ENCODE measurements at regions not wholly inside any gene's neighbourhood (a gene's known extent, or its start where the extent isn't known, plus 50 kb on each side); places are given as distances from the start of the nearest gene placed in this dataset.

DNA sequence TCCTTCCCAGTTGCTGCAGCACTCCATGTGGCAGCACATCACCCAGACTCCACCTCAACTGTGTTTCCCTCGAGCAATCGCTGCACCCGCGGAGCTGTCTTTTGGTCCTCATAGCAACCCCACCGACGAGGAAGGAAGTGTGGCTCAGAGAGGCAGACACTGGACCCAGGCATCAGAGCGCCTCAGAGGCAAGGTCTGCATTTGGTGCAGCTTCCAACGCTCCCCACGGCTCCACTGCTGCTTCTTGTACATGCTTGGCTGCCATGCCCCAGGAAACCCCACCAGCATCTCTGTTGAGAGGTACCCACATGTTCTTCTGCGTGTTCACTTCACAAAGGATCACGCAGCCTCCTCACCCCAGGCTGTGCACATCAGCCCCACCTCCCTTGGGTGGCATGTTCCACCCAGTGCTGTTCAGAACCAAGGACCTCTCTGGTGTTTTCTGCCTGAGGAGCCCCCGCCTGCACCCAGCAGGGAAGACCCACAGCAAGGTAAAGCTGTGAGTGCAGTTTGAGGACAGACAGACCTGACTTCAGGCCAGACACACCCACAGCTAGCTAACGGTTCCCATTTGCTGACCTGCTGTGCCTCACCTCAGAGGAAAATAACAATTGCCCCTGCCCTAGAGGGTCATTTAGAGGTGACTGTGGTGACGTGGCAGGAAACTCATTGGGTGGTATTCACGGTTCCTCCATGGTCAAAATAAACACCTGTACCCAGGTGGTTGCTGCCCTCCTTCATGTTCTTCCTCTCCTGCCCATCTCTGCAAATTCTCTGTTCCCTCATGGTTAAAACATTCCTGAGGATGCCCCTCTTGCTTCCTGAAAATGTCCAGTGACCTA lies 326.3 kb upstream of the MYT1L start:
- TF ChIP-seq, protein P1, sequence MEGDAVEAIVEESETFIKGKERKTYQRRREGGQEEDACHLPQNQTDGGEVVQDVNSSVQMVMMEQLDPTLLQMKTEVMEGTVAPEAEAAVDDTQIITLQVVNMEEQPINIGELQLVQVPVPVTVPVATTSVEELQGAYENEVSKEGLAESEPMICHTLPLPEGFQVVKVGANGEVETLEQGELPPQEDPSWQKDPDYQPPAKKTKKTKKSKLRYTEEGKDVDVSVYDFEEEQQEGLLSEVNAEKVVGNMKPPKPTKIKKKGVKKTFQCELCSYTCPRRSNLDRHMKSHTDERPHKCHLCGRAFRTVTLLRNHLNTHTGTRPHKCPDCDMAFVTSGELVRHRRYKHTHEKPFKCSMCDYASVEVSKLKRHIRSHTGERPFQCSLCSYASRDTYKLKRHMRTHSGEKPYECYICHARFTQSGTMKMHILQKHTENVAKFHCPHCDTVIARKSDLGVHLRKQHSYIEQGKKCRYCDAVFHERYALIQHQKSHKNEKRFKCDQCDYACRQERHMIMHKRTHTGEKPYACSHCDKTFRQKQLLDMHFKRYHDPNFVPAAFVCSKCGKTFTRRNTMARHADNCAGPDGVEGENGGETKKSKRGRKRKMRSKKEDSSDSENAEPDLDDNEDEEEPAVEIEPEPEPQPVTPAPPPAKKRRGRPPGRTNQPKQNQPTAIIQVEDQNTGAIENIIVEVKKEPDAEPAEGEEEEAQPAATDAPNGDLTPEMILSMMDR (IDR thresholded peaks at IDR 0.05; ENCODE audit: insufficient read depth, missing control alignments) = no peak
- DNase-seq (ENCODE audit: insufficient read length, low spot score) = no peak
- FAIRE-seq = no peak

DNA sequence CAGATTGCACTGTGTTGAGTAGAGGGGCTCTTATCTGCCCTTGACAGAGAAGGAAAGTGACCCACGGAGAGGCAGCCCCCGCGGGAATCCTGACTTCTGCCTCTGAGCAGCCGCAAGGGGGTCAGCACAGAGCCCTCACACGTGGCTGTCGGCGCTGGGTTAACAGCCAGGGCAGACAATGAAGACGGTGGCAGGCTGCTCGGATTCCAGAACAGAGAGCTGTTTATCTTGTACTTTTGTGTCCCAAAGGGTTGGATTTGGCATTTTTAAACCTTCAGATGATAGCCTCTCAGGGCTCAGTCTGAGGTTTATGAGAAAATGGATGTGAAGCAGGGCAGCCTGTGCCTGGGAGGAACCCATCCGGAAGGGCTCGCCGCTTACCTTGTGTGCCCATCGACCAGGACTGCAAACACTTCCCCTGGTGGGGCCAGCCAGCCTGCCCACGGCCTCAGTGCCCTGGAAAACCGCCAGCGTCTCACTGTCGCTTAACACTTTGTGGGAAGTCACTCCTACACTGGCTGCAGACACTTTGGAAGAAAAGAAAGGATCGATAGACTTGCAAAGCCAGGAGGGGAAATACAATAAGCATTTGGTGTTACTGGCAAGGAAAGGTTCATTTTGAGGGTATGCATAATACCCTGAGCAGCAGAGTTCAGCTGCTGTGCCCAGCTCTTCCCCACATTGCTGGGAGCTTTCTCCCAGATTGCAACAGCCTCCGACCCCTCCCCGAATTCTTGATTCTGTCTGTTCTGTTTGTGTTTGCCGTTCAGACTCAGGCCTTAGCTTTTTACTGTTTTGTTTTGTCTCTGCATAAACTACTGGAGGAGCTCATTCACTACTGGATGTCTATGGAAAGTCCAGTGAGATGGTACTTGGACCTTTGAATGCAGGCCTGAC lies 325.3 kb upstream of the MYT1L start:
- TF ChIP-seq, protein P1 (IDR thresholded peaks at IDR 0.05; ENCODE audit: insufficient read depth, missing control alignments) = no peak
- DNase-seq (ENCODE audit: insufficient read length, low spot score) (no peak), FAIRE-seq (no peak)

DNA sequence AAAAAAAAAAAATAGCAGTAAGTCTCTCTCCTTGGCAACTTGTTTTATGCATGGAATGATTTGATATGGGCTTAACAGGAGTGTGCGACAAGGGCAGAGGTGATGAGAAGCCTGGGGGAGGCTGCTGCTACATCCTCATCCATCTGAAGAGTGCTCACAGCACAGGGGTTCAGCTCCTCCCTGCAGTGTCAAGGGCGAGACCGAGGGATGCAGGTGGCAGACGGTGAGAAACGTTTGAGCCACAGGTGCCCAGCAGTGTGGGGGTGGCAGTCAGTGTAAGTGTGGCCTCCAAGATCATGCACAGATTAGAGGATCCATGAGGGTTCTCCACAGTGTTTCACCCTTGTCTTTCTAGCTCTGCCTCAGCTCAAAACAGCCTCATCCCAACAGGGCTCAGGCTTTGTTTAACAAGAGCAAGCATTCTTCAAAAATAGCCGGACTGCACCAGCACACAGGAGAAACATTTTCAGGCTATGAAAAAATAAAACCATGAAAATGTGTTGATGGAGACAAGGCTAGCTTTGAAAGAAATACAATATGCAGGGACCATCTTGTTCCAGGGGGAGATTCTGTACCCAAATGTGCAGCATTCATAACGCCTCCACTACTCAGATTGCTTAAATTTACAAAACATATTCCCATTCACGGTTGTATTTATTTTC lies 324.5 kb upstream of the MYT1L start:
- DNase-seq (ENCODE audit: insufficient read length, low spot score) = no peak
- no peak for FAIRE-seq
- TF ChIP-seq, protein P1 (IDR thresholded peaks at IDR 0.05; ENCODE audit: insufficient read depth, missing control alignments) = no peak

DNA sequence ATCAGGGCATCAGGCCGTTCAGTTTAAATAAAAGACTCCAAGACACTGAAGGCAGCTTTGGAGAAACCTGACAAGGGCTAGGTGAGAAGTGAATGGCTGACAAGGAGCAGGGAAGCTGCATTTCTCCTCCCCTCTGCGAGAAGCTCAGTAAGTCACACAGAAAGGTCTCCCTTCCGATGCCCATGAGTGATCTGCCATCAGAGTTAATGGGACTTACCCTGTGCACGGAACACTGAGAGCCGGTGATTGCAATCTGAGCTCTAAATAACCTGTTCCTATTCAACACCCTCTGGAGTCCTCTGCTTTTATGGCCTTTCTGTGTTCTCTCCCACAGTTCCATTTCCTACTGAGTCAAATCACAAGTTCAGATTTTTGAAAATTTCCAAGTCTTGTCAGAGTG lies 322.2 kb upstream of the MYT1L start:
- TF ChIP-seq, protein P1 (IDR thresholded peaks at IDR 0.05; ENCODE audit: insufficient read depth, missing control alignments) = no peak
- DNase-seq (ENCODE audit: insufficient read length, low spot score) = no peak
- no peak for FAIRE-seq

DNA sequence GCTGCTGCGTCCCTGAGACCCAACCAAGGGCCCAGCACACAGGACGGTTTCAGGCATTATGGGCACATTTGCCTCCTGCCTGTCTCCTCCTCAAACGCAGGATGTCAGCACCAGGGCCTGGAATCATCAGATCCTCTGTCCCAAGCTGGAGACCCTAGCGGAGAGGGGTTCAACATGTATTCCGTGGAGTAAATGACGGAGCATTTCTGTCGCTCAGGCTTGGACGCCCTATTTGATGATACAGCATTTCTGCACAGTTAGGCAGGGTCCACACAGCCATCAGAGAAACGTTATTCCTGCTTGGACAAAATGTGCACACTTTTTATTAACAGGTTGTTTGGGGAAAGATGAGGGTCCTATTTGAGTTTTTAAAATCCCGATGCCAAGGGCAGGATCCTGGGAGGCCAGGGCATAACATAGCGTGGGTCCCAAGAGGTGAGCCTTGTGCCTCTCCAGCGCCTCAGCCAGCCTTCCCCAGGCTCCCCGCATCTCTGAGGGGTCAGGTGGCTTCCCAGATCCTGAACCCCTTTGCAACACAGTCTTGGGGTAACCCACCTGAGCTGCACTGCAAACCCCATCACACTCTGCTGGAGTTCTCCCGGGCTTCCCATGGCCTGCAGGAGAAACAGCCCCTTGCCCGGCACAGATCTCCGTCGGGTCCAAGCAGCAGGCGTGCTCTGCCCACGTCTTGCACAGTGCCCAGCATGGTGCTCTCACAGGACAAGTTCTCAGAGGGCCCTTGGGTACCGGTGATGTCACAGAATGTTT lies 319.7 kb upstream of the MYT1L start:
- TF ChIP-seq, protein P1 (IDR thresholded peaks at IDR 0.05; ENCODE audit: insufficient read depth, missing control alignments) = no peak
- FAIRE-seq = no peak
- no peak for DNase-seq (ENCODE audit: insufficient read length, low spot score)

Data from D721Med (cell line).